B cell (primary cell): ENCODE measurements at regions not wholly inside any gene's neighbourhood (a gene's known extent, or its start where the extent isn't known, plus 50 kb on each side); places are given as distances from the start of the nearest gene placed in this dataset.
"Not testable (repeated sequence)": the region's sequence is repeated elsewhere in the genome, so short reads cannot be mapped to it uniquely, and the experiment has no call there.

ENCODE experiments used
- ATAC-seq: fragments of 200-7000 bp; cut with Tn5 transposase; one replicate; pipeline ENCODE4 v1.10.0; 2021; ENCODE audit warnings: low read depth, mild to moderate bottlenecking, moderate number of reproducible peaks, moderate library complexity
- CTCF ChIA-PET: fragments of 350-600 bp; sonication (Branson Sonifier 250); formaldehyde crosslinking; loops from one replicate; lab custom pipeline; 2021; ENCODE audit warnings: antibody characterized with exemption, inconsistent platforms; lab: Charles Lee
- POLR2A ChIA-PET: fragments of 350-600 bp; sonication (Branson Sonifier 250); formaldehyde crosslinking; loops from one replicate; lab custom pipeline; 2021; ENCODE audit warnings: antibody characterized with exemption; lab: Charles Lee
- DNase-seq: peaks from one replicate; pipeline ENCODE4 v3.0.0; 2013
- H2AFZ ChIP-seq: 2 replicates; pipeline ENCODE4 v1.6.1; 2012; ENCODE audit warnings: mild to moderate bottlenecking, low read depth, low read length; ENCODE audit not compliant: insufficient read depth, poor library complexity, severe bottlenecking
- H3K27ac ChIP-seq, 2 donors: 1 replicate in 1 of 2; 2 replicates in 1 of 2; pipeline ENCODE4 v1.5.1; 2012 to 2013; ENCODE audit warnings: low read length in 2 of 2, mild to moderate bottlenecking in 2 of 2, moderate library complexity in 1 of 2
- H3K27me3 ChIP-seq, 4 experiments: fragments of 200-600 bp in 1 of 4; sonication (generic) in 1 of 4; replicated peaks in 1 of 4; 1 replicate in 2 of 4; 2 replicates in 2 of 4; pipeline versions ENCODE4 v1.6.1 to v1.7.0; 2013 to 2016; ENCODE audit warnings: low read length in 3 of 4, mild to moderate bottlenecking in 2 of 4, mixed read lengths in 1 of 4, moderate library complexity in 1 of 4; ENCODE audit not compliant: insufficient read depth in 4 of 4, control insufficient read depth in 3 of 4; ENCODE audit errors: control extremely low read depth in 1 of 4
- H3K36me3 ChIP-seq, 2 experiments: replicated peaks in 1 of 2; 1 replicate in 1 of 2; 2 replicates in 1 of 2; pipeline versions ENCODE4 v1.6.1 to v1.7.1; 2013; ENCODE audit warnings: low read length in 1 of 2; ENCODE audit not compliant: insufficient read depth in 2 of 2, control insufficient read depth in 1 of 2; ENCODE audit errors: control extremely low read depth in 1 of 2, extremely low read depth in 1 of 2
- H3K4me1 ChIP-seq, 2 donors: fragments of 200-600 bp in 1 of 2; sonication (generic) in 1 of 2; 1 replicate in 1 of 2; 2 replicates in 1 of 2; pipeline versions ENCODE4 v1.5.1 to v1.6.1; 2013 to 2017; ENCODE audit warnings: low read length in 2 of 2; ENCODE audit not compliant: control insufficient read depth in 2 of 2, insufficient read depth in 2 of 2
- H3K4me2 ChIP-seq: replicated peaks from 2 replicates; pipeline ENCODE3; 2012; ENCODE audit warnings: mild to moderate bottlenecking, low read depth, low read length; ENCODE audit not compliant: poor library complexity, severe bottlenecking
- H3K4me3 ChIP-seq, 5 experiments: fragments of 200-600 bp in 1 of 5; sonication (generic) in 1 of 5; 1 replicate in 3 of 5; 2 replicates in 2 of 5; pipeline versions ENCODE4 v1.5.1 to v1.7.0; 2011 to 2016; ENCODE audit warnings: low read length in 4 of 5, mild to moderate bottlenecking in 4 of 5, low read depth in 2 of 5, control low read depth in 1 of 5, moderate library complexity in 1 of 5; ENCODE audit not compliant: insufficient read depth in 1 of 5; ENCODE audit errors: control extremely low read depth in 1 of 5, extremely low read depth in 1 of 5
- H3K79me2 ChIP-seq: fragments of 200-600 bp; sonication (generic); one replicate; pipeline ENCODE4 v1.6.0; 2016; ENCODE audit warnings: low read length; ENCODE audit not compliant: control insufficient read depth, insufficient read depth
- H3K9ac ChIP-seq: fragments of 200-600 bp; sonication (generic); 2 replicates; pipeline ENCODE4 v1.6.1; 2017; ENCODE audit warnings: mild to moderate bottlenecking, low read length, moderate library complexity
- H3K9me3 ChIP-seq, 3 donors: one replicate each; pipeline versions ENCODE4 v1.6.1 to v1.7.1; 2013; ENCODE audit warnings: low read length in 2 of 3; ENCODE audit not compliant: control insufficient read depth in 2 of 3, insufficient read depth in 1 of 3; ENCODE audit errors: control extremely low read depth in 1 of 3
- H4K20me1 ChIP-seq: 2 replicates; pipeline ENCODE4 v1.6.0; 2012; ENCODE audit warnings: mild to moderate bottlenecking, low read length; ENCODE audit not compliant: insufficient read depth, control insufficient read depth, poor library complexity, severe bottlenecking
- H3K27ac Mint-ChIP-seq: one replicate; pipeline ENCODE4 v1.8.0; 2021; ENCODE audit warnings: mixed read lengths
- H3K27me3 Mint-ChIP-seq: one replicate; pipeline ENCODE4 v1.8.0; 2021; ENCODE audit warnings: mixed read lengths
- H3K4me1 Mint-ChIP-seq: one replicate; pipeline ENCODE4 v1.8.0; 2021; ENCODE audit warnings: mixed read lengths
- H3K4me3 Mint-ChIP-seq: one replicate; pipeline ENCODE4 v1.8.0; 2021; ENCODE audit warnings: mixed read lengths
- H3K9me3 Mint-ChIP-seq: one replicate; pipeline ENCODE4 v1.8.0; 2022; ENCODE audit warnings: mixed read lengths; ENCODE audit not compliant: insufficient read depth
- WGBS: methylation state at CpG from one replicate; pipeline ENCODE4 v1.1.5; 2013; ENCODE audit warnings: missing lambda C conversion rate; ENCODE audit not compliant: insufficient coverage; 5-methylcytosine and 5-hydroxymethylcytosine counted together
- intact Hi-C: fragments of 100-400 bp; cut with micrococcal nuclease; formaldehyde crosslinking; loops from one replicate; pipeline ENCODE4 v1.10.0; 2022

GRCh38 chrX:3919668-3920423, 206.4 kb upstream of the PRKX start:
- H3K9me3 Mint-ChIP-seq, H3K27me3 Mint-ChIP-seq, H3K4me3 Mint-ChIP-seq, ATAC-seq, H2AFZ ChIP-seq, POLR2A ChIA-PET, CTCF ChIA-PET, H3K4me1 ChIP-seq, H4K20me1 ChIP-seq, H3K4me2 ChIP-seq, H3K27ac ChIP-seq, H3K4me3 ChIP-seq, H3K9me3 ChIP-seq, intact Hi-C loops, DNase-seq, H3K9ac ChIP-seq, H3K36me3 ChIP-seq, H3K4me1 Mint-ChIP-seq, H3K79me2 ChIP-seq, H3K27me3 ChIP-seq, H3K27ac Mint-ChIP-seq: not testable (repeated sequence)
- WGBS = no CpG with 5 or more reads among the region's 79 CpGs

GRCh38 chrX:3914813-3915212, 201.4 kb upstream of the PRKX start:
- H4K20me1 ChIP-seq, H3K4me1 Mint-ChIP-seq, H3K27me3 ChIP-seq, H3K27ac ChIP-seq, DNase-seq, POLR2A ChIA-PET, H3K9me3 ChIP-seq, H3K4me3 ChIP-seq, ATAC-seq, H3K9me3 Mint-ChIP-seq, CTCF ChIA-PET, H3K4me2 ChIP-seq, H3K79me2 ChIP-seq, intact Hi-C loops, H3K27ac Mint-ChIP-seq, H2AFZ ChIP-seq, H3K4me1 ChIP-seq, H3K4me3 Mint-ChIP-seq, H3K36me3 ChIP-seq, H3K9ac ChIP-seq, H3K27me3 Mint-ChIP-seq: not testable (repeated sequence)
- no CpG with 5 or more reads among the region's 28 CpGs for WGBS

- H3K4me3 Mint-ChIP-seq, H3K27ac Mint-ChIP-seq, POLR2A ChIA-PET, H3K9ac ChIP-seq, H3K9me3 ChIP-seq, DNase-seq, H3K36me3 ChIP-seq, H3K4me3 ChIP-seq, intact Hi-C loops, H3K27me3 ChIP-seq, ATAC-seq, H3K27me3 Mint-ChIP-seq, H2AFZ ChIP-seq, H3K4me1 Mint-ChIP-seq, H3K9me3 Mint-ChIP-seq, H3K4me1 ChIP-seq, H3K4me2 ChIP-seq, H3K27ac ChIP-seq, CTCF ChIA-PET, H3K79me2 ChIP-seq, H4K20me1 ChIP-seq: not testable (repeated sequence)
- no CpG with 5 or more reads among the region's 13 CpGs for WGBS
Observed at GRCh38 chrX:3914059-3914458, 200.6 kb upstream of the PRKX start.

DNA sequence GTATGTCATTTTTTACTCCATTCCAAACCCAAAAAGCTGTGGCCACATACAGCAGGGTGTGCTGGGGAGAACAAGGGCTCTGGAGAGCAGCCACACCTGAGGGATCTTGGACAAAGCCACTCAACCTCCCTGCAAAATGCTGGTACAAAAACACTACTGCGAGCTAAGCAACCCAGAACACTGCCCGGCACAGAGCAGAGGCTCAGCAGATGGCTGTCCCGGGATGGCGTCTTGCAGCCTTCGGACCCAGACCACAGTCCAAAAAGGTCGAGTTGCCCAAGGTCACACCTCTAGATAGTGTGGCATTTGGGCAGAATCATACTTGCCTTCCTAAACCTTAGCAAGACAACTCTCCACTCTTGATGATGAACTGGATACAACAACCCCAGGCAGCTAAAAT, 197.6 kb upstream of the PRKX start:
- H3K27me3 ChIP-seq, POLR2A ChIA-PET, H3K27ac Mint-ChIP-seq, CTCF ChIA-PET, H3K4me2 ChIP-seq, intact Hi-C loops, H3K4me1 ChIP-seq, H3K4me1 Mint-ChIP-seq, DNase-seq, H2AFZ ChIP-seq, H3K27me3 Mint-ChIP-seq, H3K9ac ChIP-seq, ATAC-seq, H4K20me1 ChIP-seq, H3K9me3 Mint-ChIP-seq, H3K79me2 ChIP-seq, H3K4me3 ChIP-seq, H3K36me3 ChIP-seq, H3K9me3 ChIP-seq, H3K4me3 Mint-ChIP-seq, H3K27ac ChIP-seq: not testable (repeated sequence)
- no CpG with 5 or more reads among the region's 6 CpGs for WGBS
